ENCODE measurements at regions not wholly inside any gene's neighbourhood (a gene's known extent, or its start where the extent isn't known, plus 50 kb on each side); places are given as distances from the start of the nearest gene placed in this dataset.

GRCh38 chr1:239240736-239241135, 145.6 kb upstream of the CHRM3 start:
- TF ChIP-seq, protein P1, sequence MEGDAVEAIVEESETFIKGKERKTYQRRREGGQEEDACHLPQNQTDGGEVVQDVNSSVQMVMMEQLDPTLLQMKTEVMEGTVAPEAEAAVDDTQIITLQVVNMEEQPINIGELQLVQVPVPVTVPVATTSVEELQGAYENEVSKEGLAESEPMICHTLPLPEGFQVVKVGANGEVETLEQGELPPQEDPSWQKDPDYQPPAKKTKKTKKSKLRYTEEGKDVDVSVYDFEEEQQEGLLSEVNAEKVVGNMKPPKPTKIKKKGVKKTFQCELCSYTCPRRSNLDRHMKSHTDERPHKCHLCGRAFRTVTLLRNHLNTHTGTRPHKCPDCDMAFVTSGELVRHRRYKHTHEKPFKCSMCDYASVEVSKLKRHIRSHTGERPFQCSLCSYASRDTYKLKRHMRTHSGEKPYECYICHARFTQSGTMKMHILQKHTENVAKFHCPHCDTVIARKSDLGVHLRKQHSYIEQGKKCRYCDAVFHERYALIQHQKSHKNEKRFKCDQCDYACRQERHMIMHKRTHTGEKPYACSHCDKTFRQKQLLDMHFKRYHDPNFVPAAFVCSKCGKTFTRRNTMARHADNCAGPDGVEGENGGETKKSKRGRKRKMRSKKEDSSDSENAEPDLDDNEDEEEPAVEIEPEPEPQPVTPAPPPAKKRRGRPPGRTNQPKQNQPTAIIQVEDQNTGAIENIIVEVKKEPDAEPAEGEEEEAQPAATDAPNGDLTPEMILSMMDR (IDR thresholded peaks at IDR 0.05) = no peak
- no peak for DNase-seq (ENCODE audit: low spot score)
- Mint-ChIP-seq H3K4me3 (ENCODE audit: unreplicated experiment) (no peak overlapping the region), H3K27me3 (ENCODE audit: low read depth) (peaks cover 2% of the 10 kb centered on the region), H3K27ac (ENCODE audit: unreplicated experiment) (no peak overlapping the region), H3K9me3 (ENCODE audit: low read depth) (no peaks in the 10 kb centered on the region), H3K4me1 (ENCODE audit: low read depth) (no peaks in the 10 kb centered on the region), H3K36me3 (ENCODE audit: low read depth) (no peaks in the 10 kb centered on the region)

- no peaks in the 10 kb centered on the region for H3K36me3 Mint-ChIP-seq (ENCODE audit: low read depth)
- H3K4me1 Mint-ChIP-seq (ENCODE audit: low read depth) = no peaks in the 10 kb centered on the region
- no peaks in the 10 kb centered on the region for H3K9me3 Mint-ChIP-seq (ENCODE audit: low read depth)
- peaks cover 2% of the 10 kb centered on the region for H3K27me3 Mint-ChIP-seq (ENCODE audit: low read depth)
- no peak for DNase-seq (ENCODE audit: low spot score)
- H3K27ac Mint-ChIP-seq (ENCODE audit: unreplicated experiment) = no peak overlapping the region
- TF ChIP-seq, protein P1 (IDR thresholded peaks at IDR 0.05) = no peak
- H3K4me3 Mint-ChIP-seq (ENCODE audit: unreplicated experiment) = no peak overlapping the region
Observed at GRCh38 chr1:239239529-239239928, 146.8 kb upstream of the CHRM3 start.

- Mint-ChIP-seq H3K36me3 (ENCODE audit: low read depth) (no peaks in the 10 kb centered on the region), H3K4me1 (ENCODE audit: low read depth) (no peaks in the 10 kb centered on the region), H3K4me3 (ENCODE audit: unreplicated experiment) (no peak overlapping the region), H3K9me3 (ENCODE audit: low read depth) (no peaks in the 10 kb centered on the region), H3K27me3 (ENCODE audit: low read depth) (peaks cover under 1% of the 10 kb centered on the region), H3K27ac (ENCODE audit: unreplicated experiment) (no peak overlapping the region)
- TF ChIP-seq, protein P1 (IDR thresholded peaks at IDR 0.05) = no peak
- DNase-seq (ENCODE audit: low spot score) = no peak
Observed at GRCh38 chr1:239237912-239238311, 148.5 kb upstream of the CHRM3 start.

GRCh38 chr1:239233626-239234025, 152.7 kb upstream of the CHRM3 start:
- H3K27me3 Mint-ChIP-seq (ENCODE audit: low read depth) = no peaks in the 10 kb centered on the region
- no peaks in the 10 kb centered on the region for H3K36me3 Mint-ChIP-seq (ENCODE audit: low read depth)
- no peak overlapping the region for H3K27ac Mint-ChIP-seq (ENCODE audit: unreplicated experiment)
- DNase-seq (ENCODE audit: low spot score) = no peak
- H3K4me1 Mint-ChIP-seq (ENCODE audit: low read depth) = no peaks in the 10 kb centered on the region
- TF ChIP-seq, protein P1 (IDR thresholded peaks at IDR 0.05) = no peak
- H3K4me3 Mint-ChIP-seq (ENCODE audit: unreplicated experiment) = no peak overlapping the region
- H3K9me3 Mint-ChIP-seq (ENCODE audit: low read depth) = peaks cover 8% of the 10 kb centered on the region

- Mint-ChIP-seq H3K4me3 (ENCODE audit: unreplicated experiment) (no peak overlapping the region), H3K27ac (ENCODE audit: unreplicated experiment) (no peak overlapping the region)
Observed at GRCh38 chr1:239232921-239233320, 153.4 kb upstream of the CHRM3 start.

More at GRCh38 chr1:239232921-239233320, 153.4 kb upstream of the CHRM3 start:
- Mint-ChIP-seq H3K36me3 (ENCODE audit: low read depth) (no peaks in the 10 kb centered on the region), H3K27me3 (ENCODE audit: low read depth) (no peaks in the 10 kb centered on the region), H3K4me1 (ENCODE audit: low read depth) (no peaks in the 10 kb centered on the region), H3K9me3 (ENCODE audit: low read depth) (peaks cover 10% of the 10 kb centered on the region)
- DNase-seq (ENCODE audit: low spot score) = no peak
- TF ChIP-seq, protein P1 (IDR thresholded peaks at IDR 0.05) = no peak

Data from chondrocyte (in vitro differentiated cells).